SK-N-SH (cell line): ENCODE measurements at regions not wholly inside any gene's neighbourhood (a gene's known extent, or its start where the extent isn't known, plus 50 kb on each side); places are given as distances from the start of the nearest gene placed in this dataset.

Experiments
- CTCF ChIA-PET: fragments of 300-600, 350-600 bp; formaldehyde crosslinking; extraction: SDS; loops from one replicate; lab custom pipeline; 2021; lab: Yijun Ruan, JAX
- POLR2A ChIA-PET: fragments of 350-600 bp; sonication (Branson Sonifier 250); formaldehyde crosslinking; extraction: SDS; loops from one replicate; lab custom pipeline; 2020; ENCODE audit warnings: antibody characterized with exemption, inconsistent platforms; lab: Yijun Ruan, JAX
- DNase-seq: peaks from one replicate; pipeline ENCODE4 v3.0.0; 2012
- H2AFZ ChIP-seq: fragments of 200-600 bp; sonication (generic); 2 replicates; pipeline ENCODE4 v1.8.1; 2016; ENCODE audit warnings: antibody characterized with exemption, mild to moderate bottlenecking, low read depth
- H3F3A ChIP-seq: fragments of 200-600 bp; sonication (generic); replicated peaks from 2 replicates; pipeline ENCODE3; 2016; ENCODE audit warnings: antibody characterized with exemption, mild to moderate bottlenecking; ENCODE audit not compliant: insufficient read depth
- H3K27ac ChIP-seq, 2 experiments: fragments of 200-500 bp in 1 of 2; fragments of 200-600 bp in 1 of 2; sonication (Bioruptor generic) in 1 of 2; sonication (generic), shearing (Covaris generic) in 1 of 2; 2 replicates each; pipeline versions ENCODE4 v1.5.1 to v1.6.1; 2014 to 2016; ENCODE audit warnings: low read depth in 2 of 2, inconsistent platforms in 1 of 2, low read length in 1 of 2, mild to moderate bottlenecking in 1 of 2, mixed read lengths in 1 of 2
- H3K27me3 ChIP-seq: fragments of 200-600 bp; sonication (generic), shearing (Covaris generic); 2 replicates; pipeline ENCODE4 v1.6.1; 2016; ENCODE audit warnings: mixed run types; ENCODE audit not compliant: insufficient read depth
- H3K36me3 ChIP-seq, 2 experiments: fragments of 200-500 bp in 1 of 2; fragments of 200-600 bp in 1 of 2; sonication (Bioruptor generic) in 1 of 2; sonication (generic) in 1 of 2; replicated peaks in 1 of 2; 2 replicates each; pipeline versions ENCODE3 to v1.5.1; 2014 to 2016; ENCODE audit warnings: low read length in 1 of 2, mild to moderate bottlenecking in 1 of 2; ENCODE audit not compliant: insufficient read depth in 2 of 2, control insufficient read depth in 1 of 2
- H3K4me1 ChIP-seq, 2 experiments: fragments of 200-500 bp in 1 of 2; fragments of 200-600 bp in 1 of 2; sonication (Bioruptor generic) in 1 of 2; sonication (generic), shearing (Covaris generic) in 1 of 2; 2 replicates each; pipeline versions ENCODE4 v1.5.1 to v1.6.1; 2014 to 2016; ENCODE audit warnings: low read depth in 1 of 2, low read length in 1 of 2, mixed run types in 1 of 2; ENCODE audit not compliant: insufficient read depth in 2 of 2, control insufficient read depth in 1 of 2
- H3K4me2 ChIP-seq: fragments of 200-600 bp; sonication (generic), shearing (Covaris generic); 2 replicates; pipeline ENCODE4 v1.6.1; 2017; ENCODE audit warnings: mixed run types
- H3K4me3 ChIP-seq, 2 experiments: fragments of 200-500 bp in 1 of 2; fragments of 200-600 bp in 1 of 2; sonication (Bioruptor generic) in 1 of 2; sonication (generic), shearing (Covaris generic) in 1 of 2; 2 replicates each; pipeline versions ENCODE4 v1.5.1 to v1.8.1; 2014 to 2016; ENCODE audit warnings: low read depth in 2 of 2, inconsistent platforms in 1 of 2, low read length in 1 of 2, mild to moderate bottlenecking in 1 of 2, mixed read lengths in 1 of 2, moderate library complexity in 1 of 2
- H3K79me2 ChIP-seq: fragments of 200-600 bp; sonication (generic); 2 replicates; pipeline ENCODE4 v1.8.1; 2017; ENCODE audit warnings: mild to moderate bottlenecking; ENCODE audit not compliant: insufficient read depth
- H3K9ac ChIP-seq: fragments of 200-600 bp; sonication (generic); 2 replicates; pipeline ENCODE4 v1.6.1; 2017; ENCODE audit warnings: mixed run types
- H3K9me2 ChIP-seq: fragments of 200-600 bp; sonication (generic); 2 replicates; pipeline ENCODE4 v1.6.1; 2017; ENCODE audit warnings: mixed run types
- H3K9me3 ChIP-seq: fragments of 200-600 bp; sonication (generic); 2 replicates; pipeline ENCODE4 v1.6.1; 2017; ENCODE audit warnings: mixed run types, mild to moderate bottlenecking, moderate library complexity
- H4K20me1 ChIP-seq: fragments of 200-600 bp; sonication (generic); 2 replicates; pipeline ENCODE4 v1.6.1; 2017; ENCODE audit warnings: mild to moderate bottlenecking, mixed run types; ENCODE audit not compliant: insufficient read depth
- CHD2 ChIP-seq: fragments of 150-350 bp; IDR thresholded peaks from 2 replicates; pipeline ENCODE4 v1.6.1; 2018; ENCODE audit warnings: low read length; ENCODE audit not compliant: partially characterized antibody
- ELF1 ChIP-seq: IDR thresholded peaks from 2 replicates; pipeline ENCODE4 v1.4.0; 2012
- EP300 ChIP-seq, 2 experiments: IDR thresholded peaks; 2 replicates each; pipeline versions ENCODE4 v1.4.0 to v1.6.1; 2012; ENCODE audit warnings: borderline replicate concordance in 1 of 2, low read depth in 1 of 2, low read length in 1 of 2
- EZH2phosphoT487 ChIP-seq: fragments of 200-600 bp; sonication (generic); IDR thresholded peaks from 2 replicates; pipeline ENCODE4 v1.6.1; 2017; ENCODE audit warnings: low read depth, mixed run types, mild to moderate bottlenecking, antibody characterized with exemption, moderate library complexity, borderline replicate concordance
- FOXJ3 ChIP-seq: sonication (generic); formaldehyde crosslinking; IDR thresholded peaks from 2 replicates; pipeline ENCODE4 v1.5.1; 2020; ENCODE audit warnings: mild to moderate bottlenecking, missing genetic modification reagents
- FOXM1 ChIP-seq: IDR thresholded peaks from 2 replicates; pipeline ENCODE4 v1.4.0; 2012; ENCODE audit warnings: low read depth, mild to moderate bottlenecking
- GABPA ChIP-seq: IDR thresholded peaks from 2 replicates; pipeline ENCODE4 v1.4.0; 2012; ENCODE audit warnings: low read depth, mild to moderate bottlenecking
- MEF2A ChIP-seq: IDR thresholded peaks from 2 replicates; pipeline ENCODE4 v1.4.0; 2012; ENCODE audit warnings: low read depth, borderline replicate concordance
- MXI1 ChIP-seq: IDR thresholded peaks from 2 replicates; pipeline ENCODE4 v1.6.1; 2012; ENCODE audit warnings: mild to moderate bottlenecking, low read depth, low read length, improper control_type of control experiment
- RAD21 ChIP-seq: IDR thresholded peaks from 2 replicates; pipeline ENCODE4 v1.6.1; 2012; ENCODE audit warnings: mild to moderate bottlenecking, low read length
- RCOR1 ChIP-seq: fragments of 150-350 bp; IDR thresholded peaks from 2 replicates; pipeline ENCODE4 v1.6.1; 2017; ENCODE audit warnings: antibody characterized with exemption, low read length
- SIN3A ChIP-seq: IDR thresholded peaks from 2 replicates; pipeline ENCODE4 v1.6.1; 2012; ENCODE audit warnings: low read depth, mild to moderate bottlenecking, low read length, moderate library complexity, borderline replicate concordance
- SMC3 ChIP-seq: IDR thresholded peaks from 2 replicates; pipeline ENCODE4 v1.6.1; 2012; ENCODE audit warnings: low read depth, low read length, improper control_type of control experiment
- TCF12 ChIP-seq: IDR thresholded peaks from 2 replicates; pipeline ENCODE4 v1.4.0; 2012
- USF2 ChIP-seq: fragments of 150-350 bp; IDR thresholded peaks from 2 replicates; pipeline ENCODE4 v1.6.1; 2017; ENCODE audit warnings: antibody characterized with exemption, low read length, low read depth, borderline replicate concordance
- YY1 ChIP-seq: IDR thresholded peaks from 2 replicates; pipeline ENCODE4 v1.4.0; 2012; ENCODE audit warnings: low read depth, mild to moderate bottlenecking
- WGBS: methylation state at CpG from one replicate; pipeline ENCODE4 v1.1.6; 2017; ENCODE audit warnings: low lambda C conversion rate; 5-methylcytosine and 5-hydroxymethylcytosine counted together
- TF ChIP-seq, protein P1 (sequence below): fragments of 150-350 bp; IDR thresholded peaks from 2 replicates; pipeline ENCODE4 v1.6.1; 2016; ENCODE audit warnings: mild to moderate bottlenecking, low read depth, low read length
- TF ChIP-seq, protein P2 (sequence below): IDR thresholded peaks from 2 replicates; pipeline ENCODE4 v1.4.0; 2012; ENCODE audit warnings: low read depth

DNA sequence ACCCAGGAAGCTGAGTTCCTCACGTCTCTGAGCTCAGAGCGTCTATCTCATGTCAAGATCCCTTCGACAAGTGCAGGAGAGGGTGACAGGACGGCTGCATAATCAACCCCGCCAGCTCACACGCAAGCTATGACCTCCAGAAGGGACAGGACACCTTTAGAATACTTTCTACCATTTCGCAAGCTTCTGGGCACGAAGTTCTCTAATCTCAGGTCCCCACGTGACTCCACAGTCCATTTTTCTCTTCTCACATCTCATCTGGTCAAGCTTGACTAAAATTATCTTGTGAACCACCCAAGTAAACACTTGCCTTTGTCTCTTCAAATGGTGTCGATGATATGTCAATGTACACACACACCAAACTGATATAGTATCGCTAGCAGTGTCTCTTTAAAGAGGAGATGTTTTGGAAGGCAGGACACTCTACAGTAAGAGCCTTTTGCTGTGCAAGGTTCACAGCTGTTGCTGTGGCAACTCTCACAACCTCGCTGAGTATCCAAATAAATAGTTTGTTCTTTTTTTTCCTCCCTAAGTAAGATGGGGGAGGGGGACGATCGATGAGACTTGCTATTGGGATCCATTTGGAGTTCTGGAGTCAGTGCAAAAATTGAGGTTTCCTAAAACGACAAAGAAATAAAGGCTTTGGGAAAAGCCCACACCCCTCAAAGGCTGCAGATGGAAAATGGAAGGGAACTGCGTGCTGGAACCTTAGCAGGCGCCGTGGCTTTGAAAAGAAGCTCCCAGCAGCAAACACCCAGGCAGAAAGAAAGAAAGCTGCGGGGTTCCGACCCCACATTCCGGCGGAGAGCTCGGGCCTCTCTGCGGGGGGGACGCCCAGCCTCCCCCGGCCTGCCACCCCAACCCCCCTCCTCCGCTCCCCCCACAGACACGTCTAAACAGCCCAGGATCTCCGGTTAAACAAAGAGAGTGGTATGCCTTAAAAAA, 215.4 kb upstream of the UBASH3B start (continued):
- TF ChIP-seq MEF2A = no peak

DNA sequence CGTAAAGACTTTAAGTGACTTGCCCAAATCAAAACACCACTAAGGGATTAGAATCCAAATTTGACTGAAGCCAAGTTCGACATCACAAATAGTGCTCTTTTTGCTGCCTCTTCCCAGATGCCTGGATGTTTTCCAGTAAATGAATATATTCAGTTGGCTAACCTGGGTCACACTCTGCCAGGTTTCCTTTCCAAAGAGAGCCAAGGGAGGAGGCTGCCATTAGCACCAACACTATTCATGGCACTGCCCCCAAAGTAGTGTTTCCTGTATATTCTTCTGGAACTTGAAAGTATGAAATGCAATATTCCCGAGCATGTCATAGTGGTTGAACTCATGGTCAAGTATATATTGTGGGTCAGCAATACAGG, 219.3 kb upstream of the UBASH3B start:
- Histone ChIP-seq H3K4me3 (no peak overlapping the region), H4K20me1 (no peaks in the 10 kb centered on the region), H3K9me3 (no peaks in the 10 kb centered on the region), H3K27ac (no peak overlapping the region), H3F3A (peaks cover 2% of the 10 kb centered on the region), H3K79me2 (no peaks in the 10 kb centered on the region), H3K9me2 (no peaks in the 10 kb centered on the region), H3K36me3 (no peaks in the 10 kb centered on the region), H3K4me2 (no peak overlapping the region), H3K9ac (no peak overlapping the region), H2AFZ (no peak overlapping the region), H3K4me1 (peaks cover 0 to 3% of the 10 kb centered on the region in 2 experiments; a peak in 1 of 4 replicates), H3K27me3 (no peaks in the 10 kb centered on the region)
- 62% methylated on average over 3 of the region's 3 CpGs for WGBS
- ChIA-PET POLR2A (no interaction called here), CTCF (no interaction called here)
- TF ChIP-seq TCF12 (no peak), FOXJ3 (CRISPR knock-in tag) (no peak), FOXM1 (no peak), CHD2 (no peak), ELF1 (no peak), YY1 (no peak), SIN3A (no peak), EP300 (IDR thresholded peaks at IDR 0.05; ENCODE audit: borderline replicate concordance in 1 of 2, low read depth in 1 of 2, low read length in 1 of 2) (no peak), RCOR1 (no peak), EZH2phosphoT487 (no peak), USF2 (no peak), SMC3 (no peak), MXI1 (no peak), RAD21 (no peak), GABPA (no peak)
- TF ChIP-seq, protein P1, sequence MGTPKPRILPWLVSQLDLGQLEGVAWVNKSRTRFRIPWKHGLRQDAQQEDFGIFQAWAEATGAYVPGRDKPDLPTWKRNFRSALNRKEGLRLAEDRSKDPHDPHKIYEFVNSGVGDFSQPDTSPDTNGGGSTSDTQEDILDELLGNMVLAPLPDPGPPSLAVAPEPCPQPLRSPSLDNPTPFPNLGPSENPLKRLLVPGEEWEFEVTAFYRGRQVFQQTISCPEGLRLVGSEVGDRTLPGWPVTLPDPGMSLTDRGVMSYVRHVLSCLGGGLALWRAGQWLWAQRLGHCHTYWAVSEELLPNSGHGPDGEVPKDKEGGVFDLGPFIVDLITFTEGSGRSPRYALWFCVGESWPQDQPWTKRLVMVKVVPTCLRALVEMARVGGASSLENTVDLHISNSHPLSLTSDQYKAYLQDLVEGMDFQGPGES = no peak
- TF ChIP-seq, protein P2, sequence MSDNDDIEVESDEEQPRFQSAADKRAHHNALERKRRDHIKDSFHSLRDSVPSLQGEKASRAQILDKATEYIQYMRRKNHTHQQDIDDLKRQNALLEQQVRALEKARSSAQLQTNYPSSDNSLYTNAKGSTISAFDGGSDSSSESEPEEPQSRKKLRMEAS = no peak
- no peak for DNase-seq
